Karpas-422 (cell line): ENCODE measurements at regions not wholly inside any gene's neighbourhood (a gene's known extent, or its start where the extent isn't known, plus 50 kb on each side); places are given as distances from the start of the nearest gene placed in this dataset.

Experiments used
- DNase-seq: peaks from one replicate; pipeline ENCODE4 v3.0.0-alpha.2; 2015
- H2AFZ ChIP-seq: fragments of 200-600 bp; sonication (generic); 2 replicates; pipeline ENCODE4 v1.6.1; 2014; ENCODE audit warnings: antibody characterized with exemption, low read length, mixed read lengths
- H3K27ac ChIP-seq: fragments of 200-600 bp; sonication (generic); 2 replicates; pipeline ENCODE4 v1.5.1; 2014; ENCODE audit warnings: mild to moderate bottlenecking, low read length, moderate library complexity
- H3K27me3 ChIP-seq: fragments of 200-600 bp; sonication (generic); 2 replicates; pipeline ENCODE4 v1.6.1; 2014; ENCODE audit warnings: low read length, mixed read lengths
- H3K36me3 ChIP-seq: fragments of 200-600 bp; sonication (generic); 2 replicates; pipeline ENCODE4 v1.6.1; 2014; ENCODE audit warnings: low read length, mixed read lengths; ENCODE audit not compliant: insufficient read depth
- H3K4me1 ChIP-seq: fragments of 200-600 bp; sonication (generic); 2 replicates; pipeline ENCODE4 v1.6.1; 2014; ENCODE audit warnings: mild to moderate bottlenecking, low read length, mixed read lengths
- H3K4me2 ChIP-seq: fragments of 200-600 bp; sonication (generic); 2 replicates; pipeline ENCODE4 v1.6.1; 2014; ENCODE audit warnings: low read length, low read depth, mild to moderate bottlenecking; ENCODE audit not compliant: poor library complexity, severe bottlenecking
- H3K4me3 ChIP-seq: fragments of 200-600 bp; sonication (generic); 2 replicates; pipeline ENCODE4 v1.5.1; 2014; ENCODE audit warnings: mild to moderate bottlenecking, antibody characterized with exemption, low read length, mixed read lengths
- H3K79me2 ChIP-seq: fragments of 200-600 bp; sonication (generic); 2 replicates; pipeline ENCODE4 v1.6.1; 2014; ENCODE audit warnings: mild to moderate bottlenecking, low read length, mixed read lengths
- H3K9ac ChIP-seq: fragments of 200-600 bp; sonication (generic); 2 replicates; pipeline ENCODE4 v1.6.0; 2014; ENCODE audit warnings: low read length
- H3K9me2 ChIP-seq: fragments of 200-600 bp; sonication (generic), shearing (Covaris generic); replicated peaks from 2 replicates; pipeline ENCODE4 v1.6.0; 2014; ENCODE audit warnings: mild to moderate bottlenecking, low read length, moderate library complexity; ENCODE audit not compliant: insufficient read depth
- H3K9me3 ChIP-seq: fragments of 300-700, 200-600 bp; sonication (generic); 2 replicates; pipeline ENCODE4 v1.6.1; 2014; ENCODE audit warnings: low read length, mixed read lengths
- H4K20me1 ChIP-seq: fragments of 200-600 bp; sonication (generic); 2 replicates; pipeline ENCODE4 v1.6.1; 2014; ENCODE audit warnings: mild to moderate bottlenecking, antibody characterized with exemption, low read length, low read depth; ENCODE audit not compliant: insufficient read depth

DNA sequence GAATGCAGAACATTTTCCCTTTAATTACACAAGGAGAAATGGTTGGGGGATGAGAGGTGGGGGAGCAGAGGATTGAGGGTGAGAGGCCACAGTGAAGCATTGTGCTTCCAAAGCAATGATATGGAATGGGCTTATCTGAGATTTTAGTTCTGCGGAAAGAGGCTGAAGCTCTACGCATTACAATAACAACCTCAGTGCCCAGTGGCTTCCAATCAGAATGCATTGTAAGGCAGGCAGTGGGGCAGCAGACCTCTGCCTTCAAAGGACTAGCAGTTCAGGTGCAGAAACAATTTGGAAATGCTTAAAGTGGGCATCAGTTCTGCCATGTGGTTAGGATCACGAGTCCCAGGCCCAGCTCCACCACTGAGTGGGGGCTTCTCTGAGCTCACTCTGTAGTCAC, 251.0 kb upstream of the ZMIZ1 start:
- Histone ChIP-seq H2AFZ (no peak overlapping the region), H3K4me3 (no peak overlapping the region), H3K9me3 (no peaks in the 10 kb centered on the region), H3K9me2 (no peaks in the 10 kb centered on the region), H3K9ac (no peak overlapping the region), H3K27ac (no peak overlapping the region), H3K4me2 (no peak overlapping the region), H3K4me1 (no peaks in the 10 kb centered on the region), H3K27me3 (no peaks in the 10 kb centered on the region), H3K36me3 (no peaks in the 10 kb centered on the region), H3K79me2 (no peaks in the 10 kb centered on the region), H4K20me1 (no peaks in the 10 kb centered on the region)
- no peak for DNase-seq

DNA sequence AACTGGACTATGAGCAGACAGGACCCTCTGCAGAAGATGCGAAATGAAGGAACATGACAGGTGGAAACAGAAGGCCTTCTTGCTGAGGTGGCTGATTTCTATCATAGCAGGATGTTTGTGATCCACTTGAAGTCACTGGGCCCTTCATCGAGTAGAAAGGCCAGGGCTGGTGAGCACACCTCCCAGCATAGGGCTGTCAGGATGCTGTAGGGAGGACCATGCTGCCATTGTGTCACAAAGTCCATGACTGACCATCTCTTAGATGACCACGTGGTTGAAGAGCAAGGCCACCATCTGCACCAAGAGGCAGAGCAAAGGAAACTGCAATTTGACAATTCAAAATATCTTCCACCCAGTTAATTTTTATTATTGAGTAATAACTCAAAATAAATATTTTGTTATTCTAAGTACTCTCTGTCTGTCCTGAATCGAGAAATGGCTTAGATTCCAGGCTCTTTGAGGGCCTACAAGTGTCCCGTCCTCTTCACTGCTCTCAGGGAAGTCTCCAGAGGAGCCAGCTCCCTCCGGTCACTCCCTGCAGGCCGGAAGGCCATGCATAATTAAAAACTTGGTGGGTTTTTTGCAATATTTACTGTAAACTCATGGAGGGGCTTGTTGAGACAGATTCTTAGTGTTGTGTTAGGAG, 249.3 kb upstream of the ZMIZ1 start:
- Histone ChIP-seq H3K4me2 (no peak overlapping the region), H3K4me1 (no peaks in the 10 kb centered on the region), H4K20me1 (no peaks in the 10 kb centered on the region), H3K27me3 (peaks cover under 1% of the 10 kb centered on the region; the same call in 1 of the 2 replicates), H3K36me3 (no peaks in the 10 kb centered on the region), H3K79me2 (no peaks in the 10 kb centered on the region), H3K9me3 (no peaks in the 10 kb centered on the region), H3K9ac (no peak overlapping the region), H3K27ac (no peak overlapping the region), H3K9me2 (no peaks in the 10 kb centered on the region), H3K4me3 (no peak overlapping the region), H2AFZ (no peak overlapping the region)
- no peak for DNase-seq

GRCh38 chr10:78820007-78820362, 248.8 kb upstream of the ZMIZ1 start:
- H3K4me2 ChIP-seq, result no peak overlapping the region
- no peak overlapping the region for H3K9ac ChIP-seq
- H3K36me3 ChIP-seq, result no peaks in the 10 kb centered on the region
- no peaks in the 10 kb centered on the region for H4K20me1 ChIP-seq
- peaks cover 4% of the 10 kb centered on the region; the same call in 1 of the 2 replicates for H3K27me3 ChIP-seq
- no peak overlapping the region for H3K4me3 ChIP-seq
- no peak overlapping the region for H2AFZ ChIP-seq
- no peaks in the 10 kb centered on the region for H3K4me1 ChIP-seq
- H3K9me3 ChIP-seq, result no peaks in the 10 kb centered on the region
- no peaks in the 10 kb centered on the region for H3K79me2 ChIP-seq
- no peaks in the 10 kb centered on the region for H3K9me2 ChIP-seq
- H3K27ac ChIP-seq, result no peak overlapping the region
- DNase-seq, result no peak

- peaks cover 4% of the 10 kb centered on the region; the same call in 1 of the 2 replicates for H3K27me3 ChIP-seq
- H3K9ac ChIP-seq, result no peak overlapping the region
- no peaks in the 10 kb centered on the region for H3K4me1 ChIP-seq
- no peak overlapping the region for H3K4me2 ChIP-seq
- H3K79me2 ChIP-seq, result no peaks in the 10 kb centered on the region
- H2AFZ ChIP-seq, result no peak overlapping the region
- DNase-seq, result no peak
- no peaks in the 10 kb centered on the region for H3K9me3 ChIP-seq
- H3K27ac ChIP-seq, result no peak overlapping the region
- no peaks in the 10 kb centered on the region for H3K9me2 ChIP-seq
- no peak overlapping the region for H3K4me3 ChIP-seq
- H3K36me3 ChIP-seq, result no peaks in the 10 kb centered on the region
- H4K20me1 ChIP-seq, result no peaks in the 10 kb centered on the region
Observed at GRCh38 chr10:78821052-78821451, 247.7 kb upstream of the ZMIZ1 start.

GRCh38 chr10:78828647-78829539, 239.9 kb upstream of the ZMIZ1 start:
- H3K4me3 ChIP-seq, result no peak overlapping the region
- DNase-seq, result no peak
- H3K9me2 ChIP-seq, result no peaks in the 10 kb centered on the region
- H3K4me2 ChIP-seq, result no peak overlapping the region
- H3K9ac ChIP-seq, result no peak overlapping the region
- peaks cover 4% of the 10 kb centered on the region; the same call in 1 of the 2 replicates for H3K27me3 ChIP-seq
- H4K20me1 ChIP-seq, result no peaks in the 10 kb centered on the region
- no peaks in the 10 kb centered on the region; the same call in 1 of the 2 replicates for H3K9me3 ChIP-seq
- no peaks in the 10 kb centered on the region for H3K79me2 ChIP-seq
- no peaks in the 10 kb centered on the region for H3K4me1 ChIP-seq
- no peak overlapping the region for H3K27ac ChIP-seq
- no peak overlapping the region for H2AFZ ChIP-seq
- H3K36me3 ChIP-seq, result no peaks in the 10 kb centered on the region

GRCh38 chr10:78829565-78829964, 239.2 kb upstream of the ZMIZ1 start:
- peaks cover 3% of the 10 kb centered on the region; the same call in 1 of the 2 replicates for H3K27me3 ChIP-seq

DNA sequence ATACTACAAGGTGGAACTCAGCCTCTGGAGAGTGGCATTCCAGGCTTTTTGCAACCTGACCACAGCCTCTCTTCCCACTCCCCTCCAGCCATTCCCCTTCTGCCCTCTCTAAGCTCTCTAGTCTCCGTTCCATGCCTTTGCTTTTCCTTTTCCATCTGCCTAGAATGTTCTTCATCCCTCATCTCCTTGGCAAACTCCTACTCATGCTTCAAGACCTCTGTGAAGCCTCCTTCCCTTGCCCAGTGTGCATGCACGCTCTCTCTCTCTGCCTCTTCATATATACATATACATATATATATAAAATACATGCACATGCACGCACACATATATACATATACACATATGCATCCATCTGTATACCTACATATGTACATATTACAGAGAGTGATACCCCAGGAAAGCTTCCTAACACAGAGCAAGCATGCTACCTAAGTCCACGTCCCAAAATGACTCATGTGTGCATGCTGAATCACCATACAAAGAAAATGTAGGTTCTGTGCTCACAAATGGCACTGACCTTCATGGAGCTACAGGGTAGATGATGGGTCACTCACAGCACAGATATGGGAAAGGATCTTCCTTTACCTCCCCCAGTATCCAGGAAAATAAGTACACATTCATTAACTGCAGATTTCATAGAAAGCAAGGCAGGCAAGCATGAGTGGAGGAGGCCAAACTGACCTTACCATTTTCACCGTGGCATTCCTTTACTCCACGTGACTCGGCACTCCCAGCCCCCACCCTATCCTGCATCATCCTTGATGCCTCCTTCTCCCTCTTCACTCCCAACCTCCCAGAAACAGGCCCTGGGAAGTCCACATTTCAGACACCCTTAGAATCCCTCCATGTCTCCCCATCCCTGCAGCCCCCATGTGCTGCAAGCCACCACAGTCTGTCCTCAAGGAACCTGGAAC, 238.4 kb upstream of the ZMIZ1 start:
- no peak for DNase-seq
- H3K9me2 ChIP-seq, result no peaks in the 10 kb centered on the region
- no peaks in the 10 kb centered on the region for H3K27me3 ChIP-seq
- no peak overlapping the region for H3K4me3 ChIP-seq
- no peaks in the 10 kb centered on the region for H4K20me1 ChIP-seq
- H3K4me1 ChIP-seq, result no peaks in the 10 kb centered on the region
- no peak overlapping the region for H3K4me2 ChIP-seq
- H3K9me3 ChIP-seq, result peaks cover 2% of the 10 kb centered on the region; the same call in 1 of the 2 replicates
- no peak overlapping the region for H3K9ac ChIP-seq
- H3K79me2 ChIP-seq, result no peaks in the 10 kb centered on the region
- H2AFZ ChIP-seq, result no peak overlapping the region
- H3K27ac ChIP-seq, result no peak overlapping the region
- H3K36me3 ChIP-seq, result no peaks in the 10 kb centered on the region

More at GRCh38 chr10:78829565-78829964, 239.2 kb upstream of the ZMIZ1 start:
- H3K9ac ChIP-seq, result no peak overlapping the region
- H4K20me1 ChIP-seq, result no peaks in the 10 kb centered on the region
- no peak overlapping the region for H3K27ac ChIP-seq
- H3K79me2 ChIP-seq, result no peaks in the 10 kb centered on the region
- no peaks in the 10 kb centered on the region for H3K4me1 ChIP-seq
- peaks cover 2% of the 10 kb centered on the region; the same call in 1 of the 2 replicates for H3K9me3 ChIP-seq
- H3K4me2 ChIP-seq, result no peak overlapping the region
- no peak for DNase-seq
- H3K36me3 ChIP-seq, result no peaks in the 10 kb centered on the region
- H2AFZ ChIP-seq, result no peak overlapping the region
- H3K4me3 ChIP-seq, result no peak overlapping the region
- H3K9me2 ChIP-seq, result no peaks in the 10 kb centered on the region
